ENCODE measurements at regions not wholly inside any gene's neighbourhood (a gene's known extent, or its start where the extent isn't known, plus 50 kb on each side); places are given as distances from the start of the nearest gene placed in this dataset.

- H3K9me3 Mint-ChIP-seq: no peaks in the 10 kb centered on the region
- no peak for ATAC-seq (replicated peaks)
- H3K4me1 Mint-ChIP-seq (ENCODE audit: low read depth in 2 of 2): no peaks in the 10 kb centered on the region
- no peak overlapping the region for H3K27ac Mint-ChIP-seq
- no peak overlapping the region for H3K4me3 Mint-ChIP-seq
- H3K36me3 Mint-ChIP-seq (ENCODE audit: insufficient read depth): no peaks in the 10 kb centered on the region
- peaks cover 16 to 17% of the 10 kb centered on the region in 2 donors for H3K27me3 Mint-ChIP-seq
- DNase-seq: no peak
Observed at GRCh38 chr12:19847294-19848059, 408.2 kb downstream of the AEBP2 start.

GRCh38 chr12:19848421-19848820, 409.1 kb downstream of the AEBP2 start:
- Mint-ChIP-seq H3K36me3 (ENCODE audit: insufficient read depth) (no peaks in the 10 kb centered on the region), H3K4me3 (no peak overlapping the region), H3K27ac (no peak overlapping the region)

GRCh38 chr12:19849208-19849607, 409.9 kb downstream of the AEBP2 start:
- H3K4me1 Mint-ChIP-seq (ENCODE audit: low read depth in 2 of 2): no peaks in the 10 kb centered on the region
- H3K9me3 Mint-ChIP-seq: no peaks in the 10 kb centered on the region
- DNase-seq (no peak), ATAC-seq (replicated peaks) (no peak)
- H3K27ac Mint-ChIP-seq: no peak overlapping the region
- no peak overlapping the region for H3K4me3 Mint-ChIP-seq
- peaks cover 11 to 17% of the 10 kb centered on the region in 2 donors for H3K27me3 Mint-ChIP-seq
- H3K36me3 Mint-ChIP-seq (ENCODE audit: insufficient read depth): no peaks in the 10 kb centered on the region

More at GRCh38 chr12:19848421-19848820, 409.1 kb downstream of the AEBP2 start:
- no peaks in the 10 kb centered on the region for H3K4me1 Mint-ChIP-seq (ENCODE audit: low read depth in 2 of 2)
- ATAC-seq (replicated peaks) (no peak), DNase-seq (no peak)
- no peaks in the 10 kb centered on the region for H3K9me3 Mint-ChIP-seq
- H3K27me3 Mint-ChIP-seq: peaks cover 16 to 17% of the 10 kb centered on the region in 2 donors

GRCh38 chr12:19850346-19851065, 411.2 kb downstream of the AEBP2 start:
- DNase-seq (no peak), ATAC-seq (replicated peaks) (no peak)
- Mint-ChIP-seq H3K4me3 (no peak overlapping the region), H3K9me3 (no peaks in the 10 kb centered on the region), H3K27ac (no peak overlapping the region), H3K27me3 (peaks cover 20 to 26% of the 10 kb centered on the region in 2 donors), H3K36me3 (ENCODE audit: insufficient read depth) (no peaks in the 10 kb centered on the region), H3K4me1 (ENCODE audit: low read depth in 2 of 2) (no peaks in the 10 kb centered on the region)

GRCh38 chr12:19852100-19852855, 413.0 kb downstream of the AEBP2 start:
- H3K27me3 Mint-ChIP-seq: peaks cover 35 to 43% of the 10 kb centered on the region in 2 donors

GRCh38 chr12:19855851-19856250, 416.6 kb downstream of the AEBP2 start:
- H3K27ac Mint-ChIP-seq: no peak overlapping the region
- no peaks in the 10 kb centered on the region for H3K36me3 Mint-ChIP-seq (ENCODE audit: insufficient read depth)
- no peaks in the 10 kb centered on the region for H3K9me3 Mint-ChIP-seq
- no peak for DNase-seq
- H3K27me3 Mint-ChIP-seq: peaks cover 25 to 26% of the 10 kb centered on the region in 2 donors
- H3K4me3 Mint-ChIP-seq: no peak overlapping the region
- no peak for ATAC-seq (replicated peaks)
- H3K4me1 Mint-ChIP-seq (ENCODE audit: low read depth in 2 of 2): no peaks in the 10 kb centered on the region

More at GRCh38 chr12:19852100-19852855, 413.0 kb downstream of the AEBP2 start:
- H3K27ac Mint-ChIP-seq: no peak overlapping the region
- H3K4me3 Mint-ChIP-seq: no peak overlapping the region
- no peaks in the 10 kb centered on the region for H3K9me3 Mint-ChIP-seq
- ATAC-seq (replicated peaks) (no peak), DNase-seq (no peak)
- H3K4me1 Mint-ChIP-seq (ENCODE audit: low read depth in 2 of 2): no peaks in the 10 kb centered on the region
- H3K36me3 Mint-ChIP-seq (ENCODE audit: insufficient read depth): no peaks in the 10 kb centered on the region

GRCh38 chr12:19856389-19856788, 417.1 kb downstream of the AEBP2 start:
- H3K27ac Mint-ChIP-seq: no peak overlapping the region
- DNase-seq (no peak), ATAC-seq (replicated peaks) (no peak)
- no peaks in the 10 kb centered on the region for H3K9me3 Mint-ChIP-seq
- no peaks in the 10 kb centered on the region for H3K4me1 Mint-ChIP-seq (ENCODE audit: low read depth in 2 of 2)
- H3K36me3 Mint-ChIP-seq (ENCODE audit: insufficient read depth): no peaks in the 10 kb centered on the region
- H3K27me3 Mint-ChIP-seq: peaks cover 25 to 26% of the 10 kb centered on the region in 2 donors
- no peak overlapping the region for H3K4me3 Mint-ChIP-seq

GRCh38 chr12:19857204-19857603, 417.9 kb downstream of the AEBP2 start:
- ATAC-seq (replicated peaks) (no peak), DNase-seq (no peak)
- Mint-ChIP-seq H3K27me3 (peaks cover 25 to 26% of the 10 kb centered on the region in 2 donors), H3K9me3 (no peaks in the 10 kb centered on the region), H3K27ac (no peak overlapping the region), H3K4me1 (ENCODE audit: low read depth in 2 of 2) (no peaks in the 10 kb centered on the region), H3K36me3 (ENCODE audit: insufficient read depth) (no peaks in the 10 kb centered on the region), H3K4me3 (no peak overlapping the region)

- Mint-ChIP-seq H3K4me3 (no peak overlapping the region), H3K27me3 (peaks cover 0 to 9% of the 10 kb centered on the region in 2 donors), H3K9me3 (no peaks in the 10 kb centered on the region), H3K27ac (no peak overlapping the region), H3K36me3 (ENCODE audit: insufficient read depth) (no peaks in the 10 kb centered on the region), H3K4me1 (ENCODE audit: low read depth in 2 of 2) (no peaks in the 10 kb centered on the region)
- no peak for DNase-seq
- no peak for ATAC-seq (replicated peaks)
Observed at GRCh38 chr12:19867151-19867550, 427.9 kb downstream of the AEBP2 start.

GRCh38 chr12:19867970-19868369, 428.7 kb downstream of the AEBP2 start:
- H3K36me3 Mint-ChIP-seq (ENCODE audit: insufficient read depth): no peaks in the 10 kb centered on the region
- ATAC-seq (replicated peaks) (no peak), DNase-seq (no peak)
- H3K4me1 Mint-ChIP-seq (ENCODE audit: low read depth in 2 of 2): no peaks in the 10 kb centered on the region
- peaks cover 0 to 7% of the 10 kb centered on the region in 2 donors for H3K27me3 Mint-ChIP-seq
- no peak overlapping the region for H3K27ac Mint-ChIP-seq
- no peak overlapping the region for H3K4me3 Mint-ChIP-seq
- H3K9me3 Mint-ChIP-seq: no peaks in the 10 kb centered on the region

GRCh38 chr12:19869413-19869812, 430.1 kb downstream of the AEBP2 start:
- no peak for ATAC-seq (replicated peaks)
- peaks cover 0 to 4% of the 10 kb centered on the region in 2 donors for H3K27me3 Mint-ChIP-seq
- no peaks in the 10 kb centered on the region for H3K4me1 Mint-ChIP-seq (ENCODE audit: low read depth in 2 of 2)
- H3K4me3 Mint-ChIP-seq: no peak overlapping the region
- H3K27ac Mint-ChIP-seq: no peak overlapping the region
- H3K36me3 Mint-ChIP-seq (ENCODE audit: insufficient read depth): no peaks in the 10 kb centered on the region
- no peak for DNase-seq
- H3K9me3 Mint-ChIP-seq: no peaks in the 10 kb centered on the region

- Mint-ChIP-seq H3K27me3 (peaks cover 0 to 20% of the 10 kb centered on the region in 2 donors), H3K4me3 (no peak overlapping the region), H3K4me1 (ENCODE audit: low read depth in 2 of 2) (no peaks in the 10 kb centered on the region), H3K27ac (no peak overlapping the region), H3K36me3 (ENCODE audit: insufficient read depth) (no peaks in the 10 kb centered on the region), H3K9me3 (no peaks in the 10 kb centered on the region)
- DNase-seq: no peak
- ATAC-seq (replicated peaks): no peak
Observed at GRCh38 chr12:19872621-19873540, 433.6 kb downstream of the AEBP2 start.

- H3K4me1 Mint-ChIP-seq (ENCODE audit: low read depth in 2 of 2): no peaks in the 10 kb centered on the region
- DNase-seq (no peak), ATAC-seq (replicated peaks) (no peak)
- no peaks in the 10 kb centered on the region for H3K36me3 Mint-ChIP-seq (ENCODE audit: insufficient read depth)
- H3K9me3 Mint-ChIP-seq: no peaks in the 10 kb centered on the region
- peaks cover 0 to 15% of the 10 kb centered on the region in 2 donors for H3K27me3 Mint-ChIP-seq
- H3K4me3 Mint-ChIP-seq: no peak overlapping the region
- no peak overlapping the region for H3K27ac Mint-ChIP-seq
Observed at GRCh38 chr12:19880076-19880475, 440.8 kb downstream of the AEBP2 start.
